GM19397 (cell line): ENCODE measurements at regions not wholly inside any gene's neighbourhood (a gene's known extent, or its start where the extent isn't known, plus 50 kb on each side); places are given as distances from the start of the nearest gene placed in this dataset.

ENCODE experiments used
- ATAC-seq: cut with Tn5 transposase; IDR thresholded peaks from one replicate; pipeline ENCODE4 v1.9.1; 2021; ENCODE audit warnings: mild to moderate bottlenecking, moderate library complexity; ENCODE audit not compliant: unreplicated experiment

DNA sequence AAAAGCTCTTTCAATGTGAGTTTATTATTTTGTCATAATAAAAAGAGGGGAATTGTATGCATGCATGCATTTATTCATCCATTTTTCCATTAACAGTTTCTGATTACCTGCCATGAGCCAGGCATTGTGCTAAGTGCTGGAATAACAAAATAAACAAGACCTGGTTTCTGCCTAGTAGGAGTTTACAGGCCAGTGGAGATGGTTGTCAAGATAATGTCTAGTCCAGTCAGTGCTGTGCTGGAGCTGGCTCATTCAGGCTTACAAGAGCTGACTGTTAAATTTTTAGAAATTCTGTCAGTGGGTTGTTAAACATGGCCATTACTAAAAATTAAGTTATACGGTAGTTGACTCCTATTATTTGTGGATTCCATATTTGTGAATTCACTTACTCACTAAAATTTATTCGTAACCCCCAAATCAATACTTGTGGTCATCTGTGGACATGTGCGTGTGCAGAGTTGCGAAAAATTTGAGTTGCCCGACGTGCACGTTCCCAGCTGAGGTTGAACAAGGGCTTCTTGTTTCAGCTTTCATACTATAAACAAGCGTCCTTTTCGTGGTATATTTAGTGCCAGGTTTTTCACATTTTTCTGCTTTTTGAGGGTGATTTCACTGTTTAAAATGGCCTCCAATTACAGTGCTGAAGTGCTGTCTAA is 172.3 kb upstream of the RPS6KA3 start:
- ATAC-seq, result no peak

DNA sequence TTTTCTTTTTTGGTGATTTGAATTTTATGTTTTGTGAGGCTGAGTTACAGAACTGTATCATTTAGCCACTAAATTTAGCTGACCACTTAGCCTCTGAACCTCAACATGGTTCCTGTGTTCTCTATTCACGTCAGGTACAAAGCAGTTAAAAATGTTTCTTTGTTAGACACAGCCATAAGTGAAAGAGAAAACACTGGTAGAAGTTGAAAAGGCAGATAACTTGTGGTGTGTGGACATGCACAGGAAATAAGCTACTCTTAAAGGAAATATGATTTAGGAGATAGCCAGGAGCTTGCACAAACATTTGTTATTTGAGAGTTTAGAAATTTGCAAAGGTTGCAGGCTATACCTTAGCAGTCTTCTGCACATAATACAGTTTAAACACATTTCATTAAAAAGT is 171.0 kb upstream of the RPS6KA3 start:
- no peak for ATAC-seq

DNA sequence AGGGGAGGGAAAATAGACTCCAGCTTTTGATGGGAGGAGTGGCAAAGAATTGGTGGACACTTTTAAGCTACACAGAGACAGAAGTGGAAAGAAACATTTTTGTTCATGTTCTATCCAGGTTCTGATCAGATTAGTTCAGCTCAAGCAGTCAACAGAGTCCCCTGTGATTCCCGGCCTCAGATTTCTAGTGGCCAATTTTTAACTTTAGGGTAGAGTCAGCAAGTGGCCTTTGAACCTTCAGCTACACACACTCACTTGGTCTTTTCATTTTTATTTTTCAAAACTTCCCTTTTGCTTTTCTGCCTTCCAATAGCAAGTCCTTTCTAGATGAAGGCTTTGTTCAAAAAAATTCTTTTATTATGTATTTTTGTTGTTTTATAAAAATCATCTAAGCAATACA is 169.2 kb upstream of the RPS6KA3 start:
- no peak for ATAC-seq

DNA sequence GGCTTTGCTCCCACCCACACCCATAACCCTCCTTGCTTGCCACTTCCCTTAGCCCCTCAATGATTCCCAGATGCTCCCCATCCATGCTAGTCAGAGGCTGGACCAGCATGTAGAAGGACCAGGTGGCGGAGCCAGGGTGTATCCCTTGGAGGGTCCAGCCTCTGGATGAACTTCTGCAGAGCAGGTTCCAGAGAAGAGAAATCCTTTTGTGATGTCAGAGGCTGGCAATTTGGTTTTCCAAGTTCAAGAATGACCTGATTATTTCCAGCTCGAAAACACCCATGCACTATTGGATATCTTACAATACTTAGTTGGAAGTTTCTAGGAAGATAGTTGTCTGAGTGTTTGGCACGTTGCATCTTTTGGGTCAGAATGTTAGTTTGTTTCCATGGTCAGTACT is 168.3 kb upstream of the RPS6KA3 start:
- no peak for ATAC-seq

DNA sequence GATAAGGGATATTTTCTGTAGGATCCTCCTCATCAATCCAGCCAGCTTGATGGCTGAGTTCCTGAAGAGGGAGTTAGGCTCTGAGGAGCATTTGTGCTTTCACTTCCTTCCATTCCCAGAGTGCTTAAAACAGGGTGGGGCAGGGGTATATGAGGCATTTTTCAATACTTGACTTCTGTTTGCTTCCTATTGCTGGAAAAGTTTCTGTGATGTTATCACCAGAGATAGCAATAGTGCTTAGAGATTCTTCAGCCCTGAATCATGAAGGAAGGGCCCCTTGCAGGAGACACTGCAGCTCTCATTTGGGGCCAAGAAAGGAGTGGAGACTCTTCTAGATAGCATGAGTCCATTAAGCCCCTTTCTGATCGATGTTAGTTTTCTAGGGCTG is 166.7 kb upstream of the RPS6KA3 start:
- ATAC-seq, result no peak

DNA sequence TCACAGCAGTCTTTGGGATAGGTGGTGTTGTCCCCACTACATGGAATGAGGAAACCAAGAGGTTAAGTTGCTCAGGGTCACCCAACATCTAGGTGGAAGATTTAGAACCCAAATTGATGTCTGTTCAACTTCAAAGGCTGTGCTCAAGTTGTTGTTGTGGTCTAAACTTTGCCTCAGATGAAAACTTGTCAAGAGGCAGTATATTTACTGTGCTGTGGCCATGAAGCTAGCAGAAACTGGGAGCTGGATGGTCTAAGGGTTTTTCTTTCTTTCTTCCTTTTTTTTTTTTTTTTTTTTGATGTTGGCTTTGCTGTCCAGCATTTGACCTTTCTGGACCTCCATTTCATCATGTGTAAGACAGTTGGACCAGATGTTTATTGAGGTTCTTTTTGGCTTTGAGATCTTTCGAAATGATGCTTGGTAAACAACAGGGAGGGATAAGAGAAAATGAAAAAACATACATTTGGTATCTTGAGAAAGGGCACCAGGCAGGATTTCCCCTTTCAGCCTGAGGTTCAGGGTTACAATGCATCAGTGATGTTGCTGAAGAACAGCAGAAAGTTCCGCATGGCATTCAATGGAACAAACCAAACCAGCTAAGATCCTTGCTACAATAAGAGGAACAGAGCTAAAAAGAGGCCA is 166.2 kb upstream of the RPS6KA3 start:
- ATAC-seq, result peak; percentile 53

DNA sequence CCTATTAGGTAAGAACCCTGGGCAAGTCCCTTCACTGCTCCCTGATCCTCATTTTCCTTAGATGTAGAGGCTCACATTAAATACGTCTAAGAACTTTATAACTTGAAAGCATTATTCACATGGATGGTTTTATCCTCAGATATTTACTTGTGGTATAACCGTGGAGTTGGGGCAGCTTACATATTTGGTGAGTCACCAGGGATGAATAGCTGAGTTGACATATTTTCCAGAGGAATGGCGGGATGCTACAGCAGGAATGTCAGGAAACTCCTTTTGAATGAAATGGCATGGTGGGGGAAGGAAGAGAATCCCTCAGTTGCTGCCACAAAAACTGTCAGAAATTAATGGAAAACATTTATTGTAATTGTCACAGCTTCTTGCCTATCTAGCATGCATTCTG is 165.3 kb upstream of the RPS6KA3 start:
- no peak for ATAC-seq

DNA sequence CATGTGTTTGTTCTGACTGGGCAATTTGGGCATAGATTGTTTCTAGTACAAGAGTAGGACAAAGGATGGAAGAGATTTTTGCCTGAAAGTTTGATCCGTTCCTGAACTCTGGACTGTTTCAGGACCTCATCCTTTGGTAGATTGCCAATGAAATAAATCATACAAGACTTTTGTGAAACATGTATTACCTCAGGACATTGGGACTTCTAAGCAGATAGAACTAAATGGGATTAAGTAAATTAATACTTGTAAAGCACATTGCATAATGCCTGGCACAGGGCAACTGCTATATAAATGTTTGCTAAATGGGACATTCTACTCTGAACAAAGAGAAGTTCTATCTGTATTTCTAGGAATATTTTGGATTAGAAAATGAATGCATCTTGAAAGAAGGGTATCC is 164.8 kb upstream of the RPS6KA3 start:
- no peak for ATAC-seq

DNA sequence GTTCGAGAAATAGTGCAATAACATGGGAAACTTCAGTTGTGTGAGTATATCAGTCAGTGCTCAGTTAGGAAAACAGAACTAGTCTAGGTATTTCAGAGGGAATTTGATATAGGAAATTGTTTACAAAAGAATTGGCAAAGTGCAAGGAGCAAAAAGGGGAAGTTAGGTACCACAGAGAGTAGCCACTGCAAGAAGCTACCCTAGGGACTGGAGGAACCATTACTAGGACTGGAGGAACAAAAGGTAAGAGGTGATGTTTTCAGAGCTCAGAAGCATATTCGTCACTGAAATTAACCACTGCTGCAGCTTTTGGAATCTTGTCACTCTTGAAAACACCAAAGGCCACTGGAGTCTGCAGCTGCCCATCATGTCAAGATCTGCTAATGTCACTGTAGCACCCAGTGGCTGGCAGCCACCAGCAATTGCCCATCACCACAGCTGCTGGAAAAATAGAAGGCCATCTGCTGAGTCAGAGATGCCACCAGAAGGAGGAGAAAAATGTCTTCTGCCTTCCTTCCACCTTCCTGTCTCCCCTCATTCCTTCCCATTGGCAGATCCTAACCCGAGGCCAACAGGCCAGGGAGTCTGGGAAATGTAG is 160.6 kb upstream of the RPS6KA3 start:
- ATAC-seq, result no peak

DNA sequence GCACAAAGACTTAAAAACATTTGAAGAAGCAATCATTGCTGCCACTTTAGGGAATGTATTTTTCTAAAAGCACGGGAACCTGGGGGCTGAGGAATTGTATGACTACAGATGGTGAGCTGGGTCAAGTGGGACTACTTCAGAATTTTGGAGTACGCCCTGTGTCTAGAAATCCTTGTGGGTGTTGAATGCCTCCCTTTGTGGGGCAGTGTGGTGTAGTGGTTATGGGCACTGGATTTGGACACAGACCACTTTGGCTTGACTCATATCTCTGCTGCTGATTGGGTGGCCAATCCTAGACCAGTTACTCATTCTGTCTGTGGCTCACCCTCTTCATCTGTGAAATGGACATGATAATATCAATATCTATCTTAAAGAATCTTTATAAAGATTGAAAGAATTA is 155.0 kb upstream of the RPS6KA3 start:
- ATAC-seq, result no peak

DNA sequence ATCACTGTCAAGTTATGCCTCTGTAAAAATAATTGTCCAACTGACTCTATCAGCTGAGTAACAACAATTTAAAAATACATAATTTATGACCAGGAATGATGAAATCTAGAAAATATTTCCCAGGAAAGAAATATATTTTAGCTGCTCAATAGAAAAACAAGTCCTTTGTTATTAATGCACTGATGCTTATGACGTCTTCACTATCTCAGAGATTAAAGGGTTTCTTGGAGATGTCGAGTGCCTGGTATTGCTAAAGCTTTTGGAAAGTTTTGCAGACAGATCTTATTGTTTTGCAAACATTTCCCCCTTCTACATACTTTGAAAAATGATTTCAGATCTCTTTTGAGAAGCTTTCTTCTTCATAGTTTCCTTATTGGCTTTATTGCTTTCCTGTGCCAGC is 154.6 kb upstream of the RPS6KA3 start:
- ATAC-seq, result no peak

DNA sequence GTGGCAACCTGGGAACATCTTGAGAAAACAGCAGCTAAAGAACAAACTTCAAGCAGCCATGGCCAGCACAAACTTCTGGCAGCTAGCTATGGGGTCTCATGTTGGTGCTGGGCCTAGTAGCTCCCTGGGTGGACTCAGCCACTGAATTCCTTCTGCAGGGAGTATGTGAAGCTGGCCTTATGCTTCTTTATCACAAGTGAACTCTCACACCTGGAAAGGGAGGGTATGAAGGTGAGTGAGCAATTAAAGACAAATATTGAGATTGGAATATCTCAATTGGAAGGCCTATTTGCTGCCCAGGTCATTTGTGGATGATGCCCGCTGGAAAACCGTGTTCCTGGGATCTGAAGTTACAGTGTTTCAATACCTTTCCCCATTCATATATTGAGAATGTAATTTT is 153.3 kb upstream of the RPS6KA3 start:
- no peak for ATAC-seq

DNA sequence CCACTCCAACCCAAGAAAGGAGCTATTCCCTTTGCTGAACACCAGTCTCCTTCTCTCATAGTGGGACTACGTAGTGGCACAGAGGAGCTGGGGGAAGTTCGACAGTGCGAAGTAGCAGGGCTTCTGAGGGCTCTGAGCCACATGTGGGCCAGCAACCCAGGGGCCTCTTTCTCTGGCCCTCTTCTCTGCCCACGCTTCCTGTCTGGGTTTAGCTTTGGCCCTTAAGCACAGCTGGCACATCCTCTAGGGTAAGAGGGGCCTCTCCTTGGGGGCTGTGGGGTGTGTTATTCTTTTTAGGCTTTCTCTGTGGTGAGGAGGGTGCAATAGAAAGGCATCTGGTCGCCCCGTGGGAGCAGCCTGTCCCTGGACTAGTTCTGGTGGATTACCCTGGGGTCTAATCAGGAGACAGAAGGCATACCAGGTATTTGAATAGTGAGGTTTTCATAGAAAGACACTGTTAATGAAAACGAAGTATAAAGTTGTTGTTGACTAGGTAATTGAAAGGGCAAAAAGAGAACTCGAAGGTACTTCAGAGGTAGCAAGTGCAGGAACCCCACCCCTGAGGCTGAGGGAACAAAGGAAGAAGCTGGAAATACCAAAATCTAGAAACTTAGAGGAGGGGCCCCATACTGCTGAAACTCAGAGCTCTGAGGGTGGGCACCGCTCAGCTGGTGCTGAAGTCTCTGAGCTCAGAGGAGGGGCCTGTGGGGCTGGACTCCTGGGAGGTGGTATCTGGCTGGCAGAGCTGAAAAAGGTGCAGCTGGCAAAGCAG is 151.9 kb upstream of the RPS6KA3 start:
- peak; percentile 82 for ATAC-seq

DNA sequence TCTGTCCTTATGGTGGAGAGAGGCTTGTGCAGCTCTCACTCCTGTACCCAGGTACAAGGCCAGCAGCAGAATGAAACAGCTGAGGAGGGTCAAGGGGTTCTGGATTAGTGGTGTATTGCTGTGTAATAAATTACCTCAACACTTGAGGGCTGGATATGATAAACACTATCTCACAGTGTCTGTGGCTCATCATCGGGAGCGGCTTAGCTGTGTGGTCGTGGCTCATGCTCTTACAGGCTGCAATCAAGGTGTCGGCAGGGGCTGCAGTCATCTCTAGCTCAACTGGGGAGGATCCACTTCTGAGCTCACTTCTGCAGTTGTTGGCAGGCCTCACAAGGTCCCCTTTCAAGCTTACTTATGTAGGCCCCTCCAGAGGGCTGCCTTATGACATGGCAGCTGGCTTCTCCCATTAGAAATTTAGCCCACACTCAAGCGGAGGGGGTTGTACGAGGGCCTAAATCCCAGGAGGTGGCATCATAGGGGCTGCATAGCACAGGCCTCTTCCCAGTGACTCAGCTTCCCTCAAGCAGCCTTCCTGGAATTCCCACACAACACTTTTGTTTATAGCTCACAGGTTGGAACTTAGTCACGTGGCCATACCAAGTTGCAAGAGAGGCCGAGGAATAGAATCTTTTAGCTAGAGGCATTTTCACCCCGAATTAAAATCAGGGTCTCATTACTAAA is 148.2 kb upstream of the RPS6KA3 start:
- no peak for ATAC-seq

DNA sequence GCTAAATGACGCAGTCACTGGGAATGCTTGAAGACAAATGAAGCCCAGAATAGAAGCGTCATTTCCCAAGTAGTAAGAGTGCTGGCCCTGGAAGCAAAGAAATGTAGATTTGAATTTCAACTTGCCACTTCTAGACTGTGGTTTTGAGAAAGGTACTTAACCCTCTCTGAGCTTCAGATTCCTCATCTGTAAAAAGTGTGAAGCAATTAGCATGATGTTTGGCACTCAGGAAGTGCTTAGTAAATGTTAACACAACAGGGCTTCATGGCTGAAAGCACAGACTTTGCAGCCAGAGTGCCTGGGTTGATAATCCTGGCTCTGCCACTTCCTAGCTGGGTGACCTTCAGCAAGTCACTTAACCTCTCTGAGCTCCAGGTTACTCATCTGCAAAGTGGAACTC is 147.4 kb upstream of the RPS6KA3 start:
- ATAC-seq, result no peak

DNA sequence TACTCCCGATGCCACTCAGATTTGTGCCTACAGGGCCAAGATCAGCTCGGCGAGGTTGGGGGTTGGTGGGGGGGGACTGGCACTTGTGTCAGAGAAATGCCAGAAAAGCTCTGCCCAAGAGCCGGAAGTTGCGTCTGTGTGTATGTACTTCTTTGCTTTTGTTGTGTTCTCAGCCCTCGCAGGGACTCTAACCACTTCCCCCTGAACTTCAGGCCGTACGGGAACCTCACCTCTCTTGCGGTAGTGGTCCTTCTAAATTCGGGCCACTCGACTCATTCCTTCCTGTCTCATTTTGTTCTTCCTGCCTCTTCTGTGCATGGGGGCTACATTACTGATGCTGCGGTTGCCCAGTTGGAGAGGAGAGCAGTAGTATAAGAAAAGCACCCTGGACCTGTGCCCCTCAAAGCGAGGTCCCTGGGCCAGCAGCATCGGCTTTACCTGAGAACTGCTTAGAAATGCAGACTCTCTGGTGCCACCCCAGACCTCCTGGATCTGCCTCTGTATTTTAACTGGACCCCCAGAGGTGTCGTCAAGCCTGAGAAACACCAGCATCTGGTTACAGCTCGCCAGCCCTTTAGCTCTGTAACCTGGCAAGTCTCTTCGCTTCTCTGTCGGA is 146.3 kb upstream of the RPS6KA3 start:
- ATAC-seq, result peak; percentile 86

DNA sequence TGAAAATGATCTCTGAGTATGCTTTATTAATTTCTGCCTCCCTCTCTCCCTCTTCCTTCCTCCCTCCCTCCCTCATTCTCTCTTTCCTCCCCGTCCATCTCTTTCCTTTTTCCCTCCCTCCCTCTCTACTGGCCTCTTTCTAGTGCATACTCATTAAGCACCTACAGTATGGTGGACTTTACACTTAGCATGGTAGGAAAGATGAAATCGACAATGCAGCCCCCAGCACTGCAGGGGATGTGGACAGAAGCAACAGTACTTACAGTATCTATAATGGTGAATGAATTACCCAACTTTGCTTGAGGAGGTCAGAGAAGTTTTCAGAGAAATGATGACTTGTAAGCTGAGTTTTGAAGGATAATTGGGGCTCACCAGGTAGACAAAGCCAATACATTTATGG is 143.8 kb upstream of the RPS6KA3 start:
- no peak for ATAC-seq

DNA sequence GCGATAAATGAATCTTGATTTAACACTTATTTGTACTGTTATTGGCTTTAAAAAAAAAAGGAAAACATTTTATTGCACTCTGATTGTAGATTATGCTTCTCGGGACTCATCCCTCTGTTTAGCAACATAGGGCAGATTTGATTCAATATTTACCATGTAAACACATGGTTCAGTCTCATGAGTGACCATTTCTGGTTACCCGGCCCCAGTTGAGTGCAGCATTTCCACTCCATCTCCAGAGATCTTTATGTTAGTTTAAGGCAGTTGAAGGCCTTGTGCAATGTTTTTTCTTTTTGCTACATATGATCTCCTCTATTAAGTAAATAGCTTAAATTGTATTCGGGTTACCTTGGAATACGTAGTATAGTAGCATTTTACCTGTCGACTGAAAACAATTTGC is 143.3 kb upstream of the RPS6KA3 start:
- ATAC-seq, result no peak

DNA sequence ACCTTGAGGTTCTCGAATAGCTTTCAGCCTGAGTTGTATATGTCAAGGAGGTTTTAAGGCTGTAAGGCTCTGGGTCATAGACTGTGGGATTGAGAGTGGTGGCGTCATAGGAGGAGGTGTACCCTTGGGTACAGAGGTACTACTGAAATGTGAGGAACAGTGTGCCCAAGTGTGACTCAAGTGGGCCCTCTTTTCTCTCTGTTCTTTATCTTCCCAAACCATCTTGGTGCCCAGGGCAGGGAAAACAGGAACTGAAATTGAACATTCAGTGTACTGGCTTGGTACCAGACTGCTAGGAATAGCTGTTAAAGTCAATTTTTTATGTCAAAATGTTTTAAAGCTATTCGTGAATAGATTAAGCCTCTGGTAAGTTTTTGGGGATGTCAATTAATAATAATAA is 136.2 kb upstream of the RPS6KA3 start:
- no peak for ATAC-seq

DNA sequence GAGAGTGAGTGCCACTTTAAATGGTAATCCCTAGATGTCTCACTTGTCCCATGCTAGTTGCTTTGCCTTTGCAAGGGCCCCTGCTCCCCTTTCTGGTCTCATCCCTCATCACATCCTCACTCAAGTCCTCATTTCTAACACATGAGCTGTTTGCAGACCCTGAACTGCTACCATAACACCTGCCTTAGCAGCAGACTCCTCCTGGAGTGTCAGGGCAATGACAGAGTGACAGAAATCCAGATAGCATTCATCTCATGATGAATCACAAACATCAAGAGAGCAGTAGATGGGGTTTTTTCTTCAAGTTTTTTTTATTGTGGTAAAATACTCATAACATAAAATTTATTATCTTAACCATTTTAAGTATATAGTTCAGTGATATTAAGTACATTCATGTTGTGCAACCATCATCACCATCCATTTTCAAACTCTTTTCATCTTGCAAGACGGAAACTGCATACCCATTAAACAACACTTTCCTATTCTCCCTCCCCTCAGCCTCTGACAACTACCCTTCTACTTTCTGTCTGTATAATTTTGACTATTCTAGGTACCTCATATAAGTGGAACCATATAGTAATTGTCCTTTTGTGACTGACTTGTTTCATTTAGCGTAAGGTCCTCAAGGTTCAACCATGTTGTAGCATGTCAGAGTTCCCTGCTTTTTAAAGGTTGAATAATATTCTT is 133.2 kb upstream of the RPS6KA3 start:
- ATAC-seq, result no peak
